T-cell (primary cell): ENCODE measurements at regions not wholly inside any gene's neighbourhood (a gene's known extent, or its start where the extent isn't known, plus 50 kb on each side); places are given as distances from the start of the nearest gene placed in this dataset.
"Not testable (repeated sequence)": the region's sequence is repeated elsewhere in the genome, so short reads cannot be mapped to it uniquely, and the experiment has no call there.

ENCODE experiments used
- ATAC-seq, 4 experiments: fragments of 200-7000 bp in 3 of 4; fragments of 150-1000 bp in 1 of 4; cut with Tn5 transposase; replicated peaks in 1 of 4; 1 replicate in 3 of 4; 2 replicates in 1 of 4; pipeline ENCODE4 v1.10.0; 2021; ENCODE audit warnings: moderate library complexity in 3 of 4, mild to moderate bottlenecking in 2 of 4, moderate number of reproducible peaks in 1 of 4
- CTCF ChIA-PET, 2 donors: fragments of 300-600 bp; sonication (Branson Sonifier 250); formaldehyde crosslinking; loops; one replicate each; lab custom pipeline; 2022; ENCODE audit warnings: antibody characterized with exemption in 2 of 2; lab: Charles Lee
- POLR2A ChIA-PET, 2 donors: fragments of 300-600 bp; sonication (Branson Sonifier 250); formaldehyde crosslinking; loops; one replicate each; lab custom pipeline; 2022; ENCODE audit warnings: antibody characterized with exemption in 2 of 2; lab: Charles Lee
- DNase-seq, 35 experiments: peaks; one replicate each; pipeline versions ENCODE4 v3.0.0 to v3.0.0-alpha.2; 2013 to 2023
- H3K27ac ChIP-seq: one replicate; pipeline ENCODE4 v1.5.1; 2013; ENCODE audit warnings: low read length
- H3K27me3 ChIP-seq, 2 experiments: replicated peaks in 1 of 2; 1 replicate in 1 of 2; 2 replicates in 1 of 2; pipeline versions ENCODE4 v1.6.1 to v1.7.0; 2013; ENCODE audit warnings: low read length in 1 of 2, mixed read lengths in 1 of 2; ENCODE audit not compliant: control insufficient read depth in 2 of 2, insufficient read depth in 2 of 2; ENCODE audit errors: extremely low read depth in 1 of 2
- H3K36me3 ChIP-seq, 2 donors: 1 replicate in 1 of 2; 2 replicates in 1 of 2; pipeline versions ENCODE4 v1.6.1 to v1.7.0; 2013; ENCODE audit warnings: low read length in 1 of 2; ENCODE audit not compliant: control insufficient read depth in 2 of 2, insufficient read depth in 1 of 2; ENCODE audit errors: extremely low read depth in 1 of 2
- H3K4me1 ChIP-seq, 2 experiments: 1 replicate in 1 of 2; 2 replicates in 1 of 2; pipeline versions ENCODE4 v1.6.1 to v1.7.0; 2013; ENCODE audit warnings: low read length in 2 of 2, mixed read lengths in 1 of 2; ENCODE audit not compliant: insufficient read depth in 2 of 2, control insufficient read depth in 1 of 2; ENCODE audit errors: extremely low read depth in 1 of 2
- H3K4me3 ChIP-seq, 2 donors: 1 replicate in 1 of 2; 2 replicates in 1 of 2; pipeline versions ENCODE4 v1.5.1 to v1.7.0; 2013; ENCODE audit warnings: mild to moderate bottlenecking in 2 of 2, low read length in 1 of 2, moderate library complexity in 1 of 2; ENCODE audit not compliant: control insufficient read depth in 1 of 2; ENCODE audit errors: extremely low read depth in 1 of 2
- H3K9me3 ChIP-seq: 2 replicates; pipeline ENCODE4 v1.7.0; 2013
- H3K27ac Mint-ChIP-seq, 2 donors: one replicate each; pipeline ENCODE4 v1.8.0; 2020 to 2021; ENCODE audit warnings: mild to moderate bottlenecking in 2 of 2, mixed read lengths in 2 of 2
- H3K27me3 Mint-ChIP-seq, 2 donors: one replicate each; pipeline ENCODE4 v1.8.0; 2021 to 2022; ENCODE audit warnings: mixed read lengths in 2 of 2
- H3K36me3 Mint-ChIP-seq: one replicate; pipeline ENCODE4 v1.8.0; 2021; ENCODE audit warnings: mixed read lengths
- H3K4me1 Mint-ChIP-seq, 3 donors: one replicate each; pipeline ENCODE4 v1.8.0; 2020 to 2022; ENCODE audit warnings: mixed read lengths in 3 of 3, mild to moderate bottlenecking in 1 of 3
- H3K4me3 Mint-ChIP-seq, 3 donors: one replicate each; pipeline ENCODE4 v1.8.0; 2020 to 2022; ENCODE audit warnings: mild to moderate bottlenecking in 3 of 3, mixed read lengths in 3 of 3, moderate library complexity in 3 of 3
- H3K9me3 Mint-ChIP-seq, 3 donors: one replicate each; pipeline ENCODE4 v1.8.0; 2020 to 2022; ENCODE audit warnings: mixed read lengths in 3 of 3
- WGBS: methylation state at CpG from one replicate; pipeline ENCODE4 v1.1.5; 2013; ENCODE audit warnings: missing lambda C conversion rate; ENCODE audit not compliant: insufficient coverage; 5-methylcytosine and 5-hydroxymethylcytosine counted together

- Histone ChIP-seq H3K27me3 (no peaks in the 10 kb centered on the region), H3K4me3 (no peak overlapping the region), H3K4me1 (no peaks in the 10 kb centered on the region), H3K36me3 (no peaks in the 10 kb centered on the region), H3K9me3 (no peaks in the 10 kb centered on the region), H3K27ac (no peak overlapping the region)
- ATAC-seq (no peak), DNase-seq (no peak)
- H3K27me3 Mint-ChIP-seq, result no peaks in the 10 kb centered on the region
- no peaks in the 10 kb centered on the region for H3K36me3 Mint-ChIP-seq
- ChIA-PET CTCF (interaction anchor here in 1 of 2 donors (0.6 kb wide), 1 partner anchor 23 kb away, joined by 3 read pairs; no protein-coding TSS in a partner anchor), POLR2A (no interaction called here)
- H3K4me3 Mint-ChIP-seq, result no peak overlapping the region
- peaks cover 0 to 8% (median 0%) of the 10 kb centered on the region in 3 donors for H3K9me3 Mint-ChIP-seq
- no peak overlapping the region for H3K27ac Mint-ChIP-seq
- 100% methylated on average over 2 of the region's 4 CpGs for WGBS
- H3K4me1 Mint-ChIP-seq, result peaks cover 0 to 4% (median 0%) of the 10 kb centered on the region in 3 donors
Measured at GRCh38 chr3:29178809-29179793, 101.8 kb upstream of the RBMS3 start.

- Histone ChIP-seq H3K36me3 (no peaks in the 10 kb centered on the region), H3K27ac (no peak overlapping the region), H3K9me3 (no peaks in the 10 kb centered on the region), H3K27me3 (no peaks in the 10 kb centered on the region), H3K4me1 (no peaks in the 10 kb centered on the region), H3K4me3 (no peak overlapping the region)
- WGBS, result no CpG with 5 or more reads among the region's 7 CpGs
- Mint-ChIP-seq H3K9me3 (peaks cover 0 to 8% (median 0%) of the 10 kb centered on the region in 3 donors), H3K27me3 (no peaks in the 10 kb centered on the region), H3K36me3 (no peaks in the 10 kb centered on the region), H3K4me3 (no peak overlapping the region), H3K27ac (no peak overlapping the region), H3K4me1 (peaks cover 0 to 4% (median 0%) of the 10 kb centered on the region in 3 donors)
- POLR2A ChIA-PET, result no interaction called here
- ATAC-seq, result no peak
- CTCF ChIA-PET, result no interaction called here
- no peak for DNase-seq
Measured at GRCh38 chr3:29181149-29181780, 99.6 kb upstream of the RBMS3 start.

- ChIA-PET CTCF (no interaction called here), POLR2A (no interaction called here)
- Histone ChIP-seq H3K27me3 (no peaks in the 10 kb centered on the region), H3K9me3 (no peaks in the 10 kb centered on the region), H3K27ac (no peak overlapping the region), H3K4me1 (no peaks in the 10 kb centered on the region), H3K36me3 (no peaks in the 10 kb centered on the region), H3K4me3 (no peak overlapping the region)
- Mint-ChIP-seq H3K9me3 (peaks cover 0 to 8% (median 0%) of the 10 kb centered on the region in 3 donors), H3K4me3 (no peak overlapping the region), H3K27ac (no peak overlapping the region), H3K36me3 (no peaks in the 10 kb centered on the region), H3K27me3 (no peaks in the 10 kb centered on the region), H3K4me1 (peaks cover 0 to 4% (median 0%) of the 10 kb centered on the region in 3 donors)
- DNase-seq (no peak), ATAC-seq (no peak)
- WGBS, result no CpG with 5 or more reads among the region's 1 CpG
Measured at GRCh38 chr3:29181872-29182271, 99.0 kb upstream of the RBMS3 start.

- H3K4me1 Mint-ChIP-seq, H3K9me3 Mint-ChIP-seq, CTCF ChIA-PET, H3K4me3 ChIP-seq, ATAC-seq, H3K27ac Mint-ChIP-seq, H3K4me1 ChIP-seq, H3K27ac ChIP-seq, H3K36me3 ChIP-seq, H3K9me3 ChIP-seq, H3K36me3 Mint-ChIP-seq, H3K4me3 Mint-ChIP-seq, H3K27me3 ChIP-seq, H3K27me3 Mint-ChIP-seq, DNase-seq: not testable (repeated sequence)
- no CpG with 5 or more reads among the region's 3 CpGs for WGBS
- POLR2A ChIA-PET, result interaction anchor here in 1 of 2 donors (0.5 kb wide), 1 partner anchor 28 kb away, joined by 3 read pairs; no protein-coding TSS in a partner anchor
Measured at GRCh38 chr3:29182828-29183227, 98.0 kb upstream of the RBMS3 start.

- H3K27ac Mint-ChIP-seq, result no peak overlapping the region
- H3K9me3 Mint-ChIP-seq, result peaks cover 0 to 7% (median 0%) of the 10 kb centered on the region in 3 donors
- ChIA-PET POLR2A (interaction anchor here in 1 of 2 donors (0.5 kb wide), 1 partner anchor 29 kb away, joined by 3 read pairs; no protein-coding TSS in a partner anchor), CTCF (no interaction called here)
- H3K9me3 ChIP-seq, result no peaks in the 10 kb centered on the region
- H3K36me3 ChIP-seq, result no peaks in the 10 kb centered on the region
- DNase-seq (no peak), ATAC-seq (no peak)
- H3K4me3 Mint-ChIP-seq, result no peak overlapping the region
- H3K27me3 Mint-ChIP-seq, result no peaks in the 10 kb centered on the region
- no peaks in the 10 kb centered on the region for H3K36me3 Mint-ChIP-seq
- no peak overlapping the region for H3K4me3 ChIP-seq
- no peaks in the 10 kb centered on the region for H3K27me3 ChIP-seq
- H3K4me1 ChIP-seq, result no peaks in the 10 kb centered on the region
- no CpG with 5 or more reads among the region's 8 CpGs for WGBS
- H3K27ac ChIP-seq, result no peak overlapping the region
- H3K4me1 Mint-ChIP-seq, result peaks cover 0 to 4% (median 0%) of the 10 kb centered on the region in 3 donors
Measured at GRCh38 chr3:29183346-29184087, 97.4 kb upstream of the RBMS3 start.

GRCh38 chr3:29185706-29186105 is 95.2 kb upstream of the RBMS3 start:
- H3K4me3 Mint-ChIP-seq, result no peak overlapping the region
- no peak for ATAC-seq

More at GRCh38 chr3:29185706-29186105, 95.2 kb upstream of the RBMS3 start:
- Histone ChIP-seq H3K4me1 (no peaks in the 10 kb centered on the region), H3K36me3 (no peaks in the 10 kb centered on the region), H3K27me3 (no peaks in the 10 kb centered on the region), H3K27ac (no peak overlapping the region), H3K4me3 (no peak overlapping the region), H3K9me3 (no peaks in the 10 kb centered on the region)
- Mint-ChIP-seq H3K9me3 (peaks cover 0 to 5% (median 0%) of the 10 kb centered on the region in 3 donors), H3K4me1 (peaks cover 0 to 4% (median 0%) of the 10 kb centered on the region in 3 donors), H3K27ac (no peak overlapping the region), H3K27me3 (no peaks in the 10 kb centered on the region), H3K36me3 (no peaks in the 10 kb centered on the region)
- DNase-seq, result no peak
- ChIA-PET POLR2A (no interaction called here), CTCF (no interaction called here)
- no CpG with 5 or more reads among the region's 1 CpG for WGBS
